ENCODE measurements at regions not wholly inside any gene's neighbourhood (a gene's known extent, or its start where the extent isn't known, plus 50 kb on each side); places are given as distances from the start of the nearest gene placed in this dataset.

DNA sequence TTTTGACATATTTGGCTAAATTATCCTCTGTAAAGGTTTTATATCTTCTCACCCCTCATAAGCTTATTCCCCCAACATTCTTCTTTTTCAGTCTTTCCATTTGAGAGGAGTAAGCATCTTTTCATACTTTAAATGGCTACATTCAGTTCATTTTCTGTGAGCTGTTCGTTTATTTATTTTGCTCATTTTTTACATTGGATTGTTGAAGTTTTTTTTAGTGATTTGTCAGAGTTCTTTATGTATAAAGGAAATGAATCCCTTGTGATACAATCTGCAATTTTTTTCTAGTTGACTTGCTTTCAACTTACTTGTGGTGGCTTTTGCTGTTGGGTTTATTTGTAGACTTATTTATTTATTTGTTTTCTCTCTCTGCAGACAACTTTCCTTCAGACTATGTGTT lies 250.3 kb downstream of the DLEU7 start:
- no peaks in the 10 kb centered on the region for H3K27me3 ChIP-seq
- TF ChIP-seq, protein P1, sequence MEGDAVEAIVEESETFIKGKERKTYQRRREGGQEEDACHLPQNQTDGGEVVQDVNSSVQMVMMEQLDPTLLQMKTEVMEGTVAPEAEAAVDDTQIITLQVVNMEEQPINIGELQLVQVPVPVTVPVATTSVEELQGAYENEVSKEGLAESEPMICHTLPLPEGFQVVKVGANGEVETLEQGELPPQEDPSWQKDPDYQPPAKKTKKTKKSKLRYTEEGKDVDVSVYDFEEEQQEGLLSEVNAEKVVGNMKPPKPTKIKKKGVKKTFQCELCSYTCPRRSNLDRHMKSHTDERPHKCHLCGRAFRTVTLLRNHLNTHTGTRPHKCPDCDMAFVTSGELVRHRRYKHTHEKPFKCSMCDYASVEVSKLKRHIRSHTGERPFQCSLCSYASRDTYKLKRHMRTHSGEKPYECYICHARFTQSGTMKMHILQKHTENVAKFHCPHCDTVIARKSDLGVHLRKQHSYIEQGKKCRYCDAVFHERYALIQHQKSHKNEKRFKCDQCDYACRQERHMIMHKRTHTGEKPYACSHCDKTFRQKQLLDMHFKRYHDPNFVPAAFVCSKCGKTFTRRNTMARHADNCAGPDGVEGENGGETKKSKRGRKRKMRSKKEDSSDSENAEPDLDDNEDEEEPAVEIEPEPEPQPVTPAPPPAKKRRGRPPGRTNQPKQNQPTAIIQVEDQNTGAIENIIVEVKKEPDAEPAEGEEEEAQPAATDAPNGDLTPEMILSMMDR (IDR thresholded peaks at IDR 0.05): no peak
- H3K4me3 ChIP-seq: no peak overlapping the region
- no peaks in the 10 kb centered on the region for H3K9me3 ChIP-seq
- H3K27ac ChIP-seq: no peak overlapping the region
- H3K4me1 ChIP-seq: no peaks in the 10 kb centered on the region
- DNase-seq (ENCODE audit: low spot score in 2 of 2): no peak
- intact Hi-C loops (cut with DNase I): no loop called here
- no peaks in the 10 kb centered on the region for H3K36me3 ChIP-seq

- DNase-seq (ENCODE audit: low spot score in 2 of 2): no peak
- Histone ChIP-seq H3K4me1 (no peaks in the 10 kb centered on the region), H3K27ac (no peak overlapping the region), H3K9me3 (no peaks in the 10 kb centered on the region), H3K36me3 (no peaks in the 10 kb centered on the region), H3K27me3 (no peaks in the 10 kb centered on the region), H3K4me3 (no peak overlapping the region)
- TF ChIP-seq, protein P1 (IDR thresholded peaks at IDR 0.05): no peak
- intact Hi-C loops (cut with DNase I): no loop called here
Observed at GRCh38 chr13:50594276-50595051, 249.0 kb downstream of the DLEU7 start.

GRCh38 chr13:50595196-50595595 lies 248.3 kb downstream of the DLEU7 start:
- Histone ChIP-seq H3K36me3 (no peaks in the 10 kb centered on the region), H3K27me3 (no peaks in the 10 kb centered on the region), H3K4me3 (no peak overlapping the region), H3K27ac (no peak overlapping the region), H3K9me3 (no peaks in the 10 kb centered on the region), H3K4me1 (no peaks in the 10 kb centered on the region)
- intact Hi-C loops (cut with DNase I): no loop called here
- TF ChIP-seq, protein P1 (IDR thresholded peaks at IDR 0.05): no peak
- DNase-seq (ENCODE audit: low spot score in 2 of 2): no peak

DNA sequence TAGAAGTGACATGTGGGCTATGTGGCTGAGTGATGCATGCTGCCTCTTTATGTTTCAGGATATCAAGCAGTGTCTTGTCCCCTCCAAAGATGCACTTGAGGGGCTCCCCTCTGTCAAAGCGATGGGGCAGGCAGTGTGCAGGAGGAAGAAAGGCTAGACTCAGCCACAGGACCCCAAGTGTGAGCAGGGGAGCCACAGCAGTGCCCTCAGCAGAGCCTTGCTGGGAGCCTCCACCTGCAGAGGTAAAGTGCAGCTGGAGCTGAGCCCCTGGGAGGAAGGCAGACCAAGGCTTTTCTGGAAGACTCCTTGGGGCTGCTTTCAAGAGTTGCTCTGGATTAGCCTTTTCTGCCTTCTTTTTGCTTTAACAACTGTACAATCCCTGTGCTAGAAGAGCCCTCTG lies 247.3 kb downstream of the DLEU7 start:
- no peaks in the 10 kb centered on the region for H3K4me1 ChIP-seq
- no peak overlapping the region for H3K4me3 ChIP-seq
- DNase-seq (ENCODE audit: low spot score in 2 of 2): no peak
- H3K27ac ChIP-seq: no peak overlapping the region
- TF ChIP-seq, protein P1 (IDR thresholded peaks at IDR 0.05): no peak
- intact Hi-C loops (cut with DNase I): no loop called here
- no peaks in the 10 kb centered on the region for H3K27me3 ChIP-seq
- no peaks in the 10 kb centered on the region for H3K36me3 ChIP-seq
- H3K9me3 ChIP-seq: no peaks in the 10 kb centered on the region

GRCh38 chr13:50596776-50597203 lies 246.7 kb downstream of the DLEU7 start:
- no peak for DNase-seq (ENCODE audit: low spot score in 2 of 2)
- Histone ChIP-seq H3K27ac (no peak overlapping the region), H3K4me1 (no peaks in the 10 kb centered on the region), H3K36me3 (no peaks in the 10 kb centered on the region), H3K27me3 (no peaks in the 10 kb centered on the region), H3K4me3 (no peak overlapping the region), H3K9me3 (no peaks in the 10 kb centered on the region)
- TF ChIP-seq, protein P1 (IDR thresholded peaks at IDR 0.05): no peak
- intact Hi-C loops (cut with DNase I): no loop called here
